ENCODE measurements at regions not wholly inside any gene's neighbourhood (a gene's known extent, or its start where the extent isn't known, plus 50 kb on each side); places are given as distances from the start of the nearest gene placed in this dataset.

DNA sequence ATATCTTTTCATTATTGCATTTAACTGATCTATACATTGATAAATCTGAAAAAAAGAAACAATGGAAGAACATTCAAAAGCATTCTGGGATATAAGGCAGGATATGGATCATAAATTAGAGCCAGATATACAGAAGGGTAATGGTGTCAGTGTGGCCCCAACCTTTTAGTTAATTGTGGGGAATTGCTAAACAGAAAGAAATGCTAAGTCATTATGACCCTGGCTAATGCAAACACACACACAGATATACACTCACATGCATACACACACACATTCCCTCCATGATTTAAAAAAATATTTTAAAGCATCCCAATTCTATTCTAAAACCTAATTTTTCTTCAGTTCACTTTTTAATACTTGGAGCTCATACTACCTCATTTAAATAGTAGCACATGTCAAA lies 404.5 kb downstream of the BCAT1 start:
- no peak for TF ChIP-seq HDAC8 (tag; IDR thresholded peaks at IDR 0.05)
- TF ChIP-seq SETDB1 (IDR thresholded peaks at IDR 0.05; ENCODE audit: low read length) = no peak
- TF ChIP-seq MAZ (CRISPR knock-in tag; conservative IDR thresholded peaks at IDR 0.05 in 1 of 2, IDR thresholded peaks at IDR 0.05 in 1 of 2) = no peak
- no peak for TF ChIP-seq CTCF (IDR thresholded peaks at IDR 0.05 in 2 of 3, conservative IDR thresholded peaks at IDR 0.05 in 1 of 3; ENCODE audit: insufficient read depth in 2 of 3, low read depth in 1 of 3, low read length in 3 of 3)
- no peak for TF ChIP-seq HDAC2 (IDR thresholded peaks at IDR 0.05)
- TF ChIP-seq POU5F1 (IDR thresholded peaks at IDR 0.05; ENCODE audit: borderline replicate concordance, low read depth, low read length, partially characterized antibody) = no peak
- TF ChIP-seq JUND (IDR thresholded peaks at IDR 0.05; ENCODE audit: borderline replicate concordance, low read depth, low read length) = no peak
- TF ChIP-seq JUND (tag; IDR thresholded peaks at IDR 0.05; ENCODE audit: borderline replicate concordance, low read depth, low read length) = no peak
- TF ChIP-seq ATF3 (IDR thresholded peaks at IDR 0.05) = no peak
- no peak for TF ChIP-seq ATF3 (CRISPR knock-in tag; conservative IDR thresholded peaks at IDR 0.05)
- no peak for TF ChIP-seq ZBTB33 (CRISPR knock-in tag; IDR thresholded peaks at IDR 0.05)
- no peak for TF ChIP-seq EZH2 (IDR thresholded peaks at IDR 0.05; ENCODE audit: borderline replicate concordance, low read depth, low read length)
- TF ChIP-seq ATF2 (CRISPR knock-in tag; IDR thresholded peaks at IDR 0.05) = no peak
- no peak for TF ChIP-seq BDP1 (IDR thresholded peaks at IDR 0.05; ENCODE audit: insufficient read depth, insufficient read length)
